ENCODE measurements at regions not wholly inside any gene's neighbourhood (a gene's known extent, or its start where the extent isn't known, plus 50 kb on each side); places are given as distances from the start of the nearest gene placed in this dataset.
A peak's percentile ranks its signal among the peaks of the same experiment; 100 is the strongest.

DNA sequence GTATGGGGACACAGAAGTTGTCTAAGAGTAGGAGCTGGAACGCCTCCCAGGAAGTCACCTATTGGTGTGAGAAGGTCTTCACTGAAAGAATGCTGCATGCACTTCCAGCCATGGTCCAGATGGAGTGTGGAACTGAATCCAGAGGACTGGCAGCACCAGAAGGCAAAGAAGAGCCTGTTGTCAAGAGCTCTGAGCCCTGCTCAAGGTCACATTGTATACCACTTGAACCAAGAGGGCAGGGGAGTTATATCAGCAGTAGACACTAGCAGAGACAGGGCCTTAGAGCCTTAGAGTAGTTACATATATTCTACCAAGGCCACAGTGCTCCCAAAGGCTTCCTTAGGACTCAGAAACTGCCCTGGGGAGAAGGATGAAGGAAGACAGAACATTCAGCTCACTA lies 130.8 kb upstream of the POC5 start:
- no peak for DNase-seq
- intact Hi-C loops (cut with DNase I) = no loop called here
- Histone ChIP-seq H3K27me3 (no peaks in the 10 kb centered on the region), H3K9me3 (replicated peaks in 1 of 3) (no peaks in the 10 kb centered on the region), H3K36me3 (replicated peaks in 1 of 2) (no peaks in the 10 kb centered on the region), H3K27ac (no peak overlapping the region), H3K4me3 (no peak overlapping the region), H3K4me1 (replicated peaks in 1 of 2) (peaks cover 0 to 4% of the 10 kb centered on the region in 2 donors)
- 84 to 90% (median 90%) methylated on average over 1 of the region's 1 CpG for WGBS, 4 donors
- TF ChIP-seq, protein P1, sequence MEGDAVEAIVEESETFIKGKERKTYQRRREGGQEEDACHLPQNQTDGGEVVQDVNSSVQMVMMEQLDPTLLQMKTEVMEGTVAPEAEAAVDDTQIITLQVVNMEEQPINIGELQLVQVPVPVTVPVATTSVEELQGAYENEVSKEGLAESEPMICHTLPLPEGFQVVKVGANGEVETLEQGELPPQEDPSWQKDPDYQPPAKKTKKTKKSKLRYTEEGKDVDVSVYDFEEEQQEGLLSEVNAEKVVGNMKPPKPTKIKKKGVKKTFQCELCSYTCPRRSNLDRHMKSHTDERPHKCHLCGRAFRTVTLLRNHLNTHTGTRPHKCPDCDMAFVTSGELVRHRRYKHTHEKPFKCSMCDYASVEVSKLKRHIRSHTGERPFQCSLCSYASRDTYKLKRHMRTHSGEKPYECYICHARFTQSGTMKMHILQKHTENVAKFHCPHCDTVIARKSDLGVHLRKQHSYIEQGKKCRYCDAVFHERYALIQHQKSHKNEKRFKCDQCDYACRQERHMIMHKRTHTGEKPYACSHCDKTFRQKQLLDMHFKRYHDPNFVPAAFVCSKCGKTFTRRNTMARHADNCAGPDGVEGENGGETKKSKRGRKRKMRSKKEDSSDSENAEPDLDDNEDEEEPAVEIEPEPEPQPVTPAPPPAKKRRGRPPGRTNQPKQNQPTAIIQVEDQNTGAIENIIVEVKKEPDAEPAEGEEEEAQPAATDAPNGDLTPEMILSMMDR (IDR thresholded peaks at IDR 0.05) = no peak
- TF ChIP-seq POLR2A (IDR thresholded peaks at IDR 0.05) = no peak

DNA sequence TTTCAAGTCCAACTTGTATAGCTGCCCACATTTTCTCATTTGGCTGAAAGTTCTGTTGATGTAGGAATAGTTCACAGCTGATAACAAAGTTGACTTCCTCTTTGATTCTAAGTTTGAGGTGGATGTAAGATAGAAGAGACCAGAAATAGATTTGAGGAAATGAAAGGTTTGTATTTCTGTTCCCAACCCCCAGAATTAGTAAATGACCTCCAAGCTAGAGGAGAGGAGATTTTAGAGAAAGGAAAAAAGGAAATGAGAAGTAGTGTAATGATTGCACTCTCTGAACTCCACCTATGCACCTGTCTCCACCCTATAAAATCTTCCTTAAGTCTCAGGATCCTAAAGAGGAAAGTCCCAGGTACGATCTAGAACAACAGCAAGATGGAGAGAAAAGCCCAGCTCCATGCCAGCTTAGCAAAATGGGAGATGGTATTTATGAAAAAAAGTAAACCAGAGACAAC lies 130.4 kb upstream of the POC5 start:
- H3K9me3 ChIP-seq (replicated peaks in 1 of 3) = no peaks in the 10 kb centered on the region
- no peak for TF ChIP-seq POLR2A (IDR thresholded peaks at IDR 0.05)
- TF ChIP-seq, protein P1 (IDR thresholded peaks at IDR 0.05) = no peak
- no peaks in the 10 kb centered on the region for H3K27me3 ChIP-seq
- H3K36me3 ChIP-seq (replicated peaks in 1 of 2) = no peaks in the 10 kb centered on the region
- intact Hi-C loops (cut with DNase I) = no loop called here
- H3K27ac ChIP-seq = no peak overlapping the region
- DNase-seq = no peak
- no peak overlapping the region for H3K4me3 ChIP-seq
- peaks cover 0 to 4% of the 10 kb centered on the region in 2 donors for H3K4me1 ChIP-seq (replicated peaks in 1 of 2)
- 71 to 88% (median 81%) methylated on average over 1 of the region's 1 CpG for WGBS, 4 donors

DNA sequence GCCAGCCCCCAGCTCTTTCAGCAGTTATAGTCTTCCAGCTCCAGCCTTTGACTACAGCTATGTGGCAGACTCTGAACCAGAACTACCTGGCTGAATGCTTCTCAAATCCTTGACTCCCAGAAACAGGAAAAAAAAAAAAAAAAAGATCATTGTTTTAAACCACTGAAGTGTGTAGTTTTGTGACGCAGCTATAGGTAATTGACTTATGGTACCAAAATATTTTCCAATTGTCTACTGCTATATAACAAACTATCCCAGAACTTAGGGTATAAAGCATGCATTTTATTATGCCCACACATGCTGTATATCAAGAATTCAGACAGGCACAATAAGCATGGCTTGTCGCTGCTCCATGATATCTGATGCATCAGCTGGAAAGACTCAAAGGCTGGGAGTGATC lies 127.1 kb upstream of the POC5 start:
- no peak for DNase-seq
- no peak for TF ChIP-seq POLR2A (IDR thresholded peaks at IDR 0.05)
- TF ChIP-seq, protein P1 (IDR thresholded peaks at IDR 0.05) = no peak
- intact Hi-C loops (cut with DNase I) = no loop called here
- H3K27ac ChIP-seq = no peak overlapping the region
- H3K36me3 ChIP-seq (replicated peaks in 1 of 2) = no peaks in the 10 kb centered on the region
- peaks cover 0 to 4% of the 10 kb centered on the region in 2 donors for H3K4me1 ChIP-seq (replicated peaks in 1 of 2)
- H3K4me3 ChIP-seq = no peak overlapping the region
- H3K27me3 ChIP-seq = no peaks in the 10 kb centered on the region
- 80 to 96% (median 91%) methylated on average over 2 of the region's 2 CpGs for WGBS, 4 donors
- H3K9me3 ChIP-seq (replicated peaks in 1 of 3) = no peaks in the 10 kb centered on the region

DNA sequence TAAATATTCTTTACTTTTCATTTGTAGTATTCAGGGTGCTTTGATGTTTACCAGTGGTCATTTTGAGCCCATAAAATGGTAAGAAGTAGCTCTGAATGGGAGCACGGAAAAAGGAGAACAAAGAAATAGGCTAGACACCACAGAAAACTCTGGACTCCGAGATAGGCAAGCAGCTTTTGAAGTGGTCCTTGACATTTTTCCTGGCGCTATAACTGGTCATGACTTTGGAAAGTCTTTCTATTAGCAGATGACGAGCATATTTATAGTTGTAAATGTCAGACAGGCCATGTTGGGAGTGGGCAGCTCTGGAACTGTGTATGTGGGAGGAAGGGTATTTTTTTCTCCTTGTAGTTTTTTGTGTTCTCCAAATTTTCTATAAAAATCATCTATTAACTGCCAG lies 126.1 kb upstream of the POC5 start:
- 33 to 49% (median 41%) methylated on average over 4 of the region's 4 CpGs for WGBS, 4 donors
- Histone ChIP-seq H3K27me3 (no peaks in the 10 kb centered on the region), H3K4me3 (no peak overlapping the region), H3K9me3 (replicated peaks in 1 of 3) (no peaks in the 10 kb centered on the region), H3K4me1 (replicated peaks in 1 of 2) (peaks cover 0 to 4% of the 10 kb centered on the region in 2 donors), H3K36me3 (replicated peaks in 1 of 2) (no peaks in the 10 kb centered on the region), H3K27ac (no peak overlapping the region)
- no peak for TF ChIP-seq POLR2A (IDR thresholded peaks at IDR 0.05)
- TF ChIP-seq, protein P1 (IDR thresholded peaks at IDR 0.05) = no peak
- DNase-seq = peak in 2 of 7 donors; percentile 12 to 25
- intact Hi-C loops (cut with DNase I) = no loop called here
